ENCODE measurements at regions not wholly inside any gene's neighbourhood (a gene's known extent, or its start where the extent isn't known, plus 50 kb on each side); places are given as distances from the start of the nearest gene placed in this dataset.

GRCh38 chr4:31896349-31896748 is 1176.2 kb downstream of the PCDH7 start:
- Mint-ChIP-seq H3K4me1 (no peaks in the 10 kb centered on the region), H3K4me3 (no peak overlapping the region), H3K36me3 (no peaks in the 10 kb centered on the region), H3K27me3 (ENCODE audit: low read depth in 3 of 3) (peaks cover 0 to 1% (median 0%) of the 10 kb centered on the region in 3 donors), H3K27ac (no peak overlapping the region), H3K9me3 (peaks cover 0 to 4% (median 3%) of the 10 kb centered on the region in 7 donors)
- intact Hi-C loops (cut with micrococcal nuclease) = no loop called here
- no peak for TF ChIP-seq CTCF (IDR thresholded peaks at IDR 0.05)
- Histone ChIP-seq H3K9me3 (replicated peaks in 1 of 2; ENCODE audit: control insufficient read depth in 1 of 2, insufficient read depth in 1 of 2, low read length in 2 of 2) (no peaks in the 10 kb centered on the region), H3K4me2 (replicated peaks; ENCODE audit: extremely low read depth, low read length, poor library complexity, severe bottlenecking) (no peak overlapping the region), H3K4me1 (ENCODE audit: control insufficient read depth in 1 of 2, insufficient read depth in 2 of 2, low read length in 2 of 2) (no peaks in the 10 kb centered on the region), H2AFZ (ENCODE audit: insufficient read depth, low read depth, low read length, poor library complexity, severe bottlenecking) (no peak overlapping the region), H3K79me2 (ENCODE audit: insufficient read depth, low read length) (no peaks in the 10 kb centered on the region), H3K36me3 (replicated peaks in 1 of 2; ENCODE audit: control insufficient read depth in 1 of 2, insufficient read depth in 2 of 2, low read length in 2 of 2) (no peaks in the 10 kb centered on the region), H3K9ac (ENCODE audit: insufficient read depth, low read length, poor library complexity, severe bottlenecking) (no peak overlapping the region), H3K4me3 (replicated peaks in 1 of 3; ENCODE audit: low read depth in 2 of 3, low read length in 3 of 3) (no peak overlapping the region), H4K20me1 (ENCODE audit: insufficient read depth, low read length) (no peaks in the 10 kb centered on the region), H3K27me3 (ENCODE audit: control insufficient read depth in 2 of 2, insufficient read depth in 2 of 2, low read length in 2 of 2) (no peaks in the 10 kb centered on the region), H3K27ac (ENCODE audit: low read depth in 1 of 2, low read length in 2 of 2) (no peak overlapping the region)
- no peak for DNase-seq

- no peak overlapping the region for H3K4me3 ChIP-seq (replicated peaks in 1 of 3; ENCODE audit: low read depth in 2 of 3, low read length in 3 of 3)
- H3K4me1 ChIP-seq (ENCODE audit: control insufficient read depth in 1 of 2, insufficient read depth in 2 of 2, low read length in 2 of 2) = no peaks in the 10 kb centered on the region
- 80% methylated on average over 1 of the region's 3 CpGs for WGBS (ENCODE audit: insufficient coverage)
- intact Hi-C loops (cut with micrococcal nuclease) = no loop called here
- Mint-ChIP-seq H3K4me3 (no peak overlapping the region), H3K4me1 (no peaks in the 10 kb centered on the region), H3K27ac (no peak overlapping the region), H3K27me3 (ENCODE audit: low read depth in 3 of 3) (peaks cover 0 to 1% (median 0%) of the 10 kb centered on the region in 3 donors), H3K9me3 (peaks cover 0 to 8% (median 3%) of the 10 kb centered on the region in 7 donors), H3K36me3 (no peaks in the 10 kb centered on the region)
- H4K20me1 ChIP-seq (ENCODE audit: insufficient read depth, low read length) = no peaks in the 10 kb centered on the region
- no peaks in the 10 kb centered on the region for H3K36me3 ChIP-seq (replicated peaks in 1 of 2; ENCODE audit: control insufficient read depth in 1 of 2, insufficient read depth in 2 of 2, low read length in 2 of 2)
- no peak for DNase-seq
- no peak overlapping the region for H3K9ac ChIP-seq (ENCODE audit: insufficient read depth, low read length, poor library complexity, severe bottlenecking)
- H3K27me3 ChIP-seq (ENCODE audit: control insufficient read depth in 2 of 2, insufficient read depth in 2 of 2, low read length in 2 of 2) = no peaks in the 10 kb centered on the region
- no peak for TF ChIP-seq CTCF (IDR thresholded peaks at IDR 0.05)
- H3K9me3 ChIP-seq (replicated peaks in 1 of 2; ENCODE audit: control insufficient read depth in 1 of 2, insufficient read depth in 1 of 2, low read length in 2 of 2) = no peaks in the 10 kb centered on the region
- H3K27ac ChIP-seq (ENCODE audit: low read depth in 1 of 2, low read length in 2 of 2) = no peak overlapping the region
- no peaks in the 10 kb centered on the region for H3K79me2 ChIP-seq (ENCODE audit: insufficient read depth, low read length)
- no peak overlapping the region for H3K4me2 ChIP-seq (replicated peaks; ENCODE audit: extremely low read depth, low read length, poor library complexity, severe bottlenecking)
- H2AFZ ChIP-seq (ENCODE audit: insufficient read depth, low read depth, low read length, poor library complexity, severe bottlenecking) = no peak overlapping the region
Measured at GRCh38 chr4:31905363-31905762, 1185.2 kb downstream of the PCDH7 start.
